GM23248 (cell line): ENCODE measurements at regions not wholly inside any gene's neighbourhood (a gene's known extent, or its start where the extent isn't known, plus 50 kb on each side); places are given as distances from the start of the nearest gene placed in this dataset.

Source experiments
- DNase-seq: peaks from one replicate; pipeline ENCODE4 v3.0.0-alpha.2; 2015
- H2AFZ ChIP-seq: fragments of 200-600 bp; sonication (generic); 2 replicates; pipeline ENCODE4 v1.6.1; 2016; ENCODE audit warnings: antibody characterized with exemption
- H3F3A ChIP-seq: fragments of 200-600 bp; sonication (generic); 2 replicates; pipeline ENCODE4 v1.6.1; 2016; ENCODE audit warnings: mild to moderate bottlenecking, antibody characterized with exemption, mixed run types; ENCODE audit not compliant: insufficient read depth
- H3K27ac ChIP-seq: fragments of 200-600 bp; sonication (generic); 2 replicates; pipeline ENCODE4 v1.5.1; 2016; ENCODE audit warnings: mild to moderate bottlenecking
- H3K27me3 ChIP-seq: fragments of 200-600 bp; sonication (generic); replicated peaks from 2 replicates; pipeline ENCODE4 v1.6.1; 2016; ENCODE audit warnings: mild to moderate bottlenecking; ENCODE audit not compliant: insufficient read depth
- H3K36me3 ChIP-seq: fragments of 200-600 bp; sonication (generic); 2 replicates; pipeline ENCODE4 v1.6.1; 2016; ENCODE audit warnings: low read depth, mild to moderate bottlenecking
- H3K4me1 ChIP-seq: fragments of 200-600 bp; sonication (generic); 2 replicates; pipeline ENCODE4 v1.6.1; 2016; ENCODE audit warnings: mild to moderate bottlenecking; ENCODE audit not compliant: insufficient read depth
- H3K4me2 ChIP-seq: fragments of 200-600 bp; sonication (generic); one replicate; pipeline ENCODE4 v1.6.1; 2016; ENCODE audit warnings: mild to moderate bottlenecking; ENCODE audit not compliant: unreplicated experiment
- H3K4me3 ChIP-seq: fragments of 200-600 bp; sonication (generic); 2 replicates; pipeline ENCODE4 v1.5.1; 2016; ENCODE audit warnings: mild to moderate bottlenecking
- H3K79me2 ChIP-seq: fragments of 200-600 bp; sonication (generic); 2 replicates; pipeline ENCODE4 v1.6.1; 2016; ENCODE audit warnings: mild to moderate bottlenecking; ENCODE audit not compliant: insufficient read depth
- H3K9ac ChIP-seq: fragments of 200-600 bp; sonication (generic); 2 replicates; pipeline ENCODE4 v1.6.1; 2016; ENCODE audit warnings: mild to moderate bottlenecking
- H3K9me2 ChIP-seq: fragments of 200-600 bp; sonication (generic); 2 replicates; pipeline ENCODE4 v1.6.1; 2016; ENCODE audit warnings: mixed run types, mild to moderate bottlenecking, moderate library complexity; ENCODE audit not compliant: insufficient read depth
- H3K9me3 ChIP-seq: fragments of 200-600 bp; sonication (generic); one replicate; pipeline ENCODE4 v1.6.1; 2017; ENCODE audit warnings: low read depth
- H4K20me1 ChIP-seq: fragments of 200-600 bp; sonication (generic); 2 replicates; pipeline ENCODE4 v1.6.0; 2016; ENCODE audit not compliant: insufficient read depth
- EZH2 ChIP-seq: fragments of 200-600 bp; sonication (generic); IDR thresholded peaks from 2 replicates; pipeline ENCODE4 v1.6.1; 2018; ENCODE audit warnings: antibody characterized with exemption, mild to moderate bottlenecking; ENCODE audit not compliant: insufficient read depth, poor library complexity, severe bottlenecking
- EZH2phosphoT487 ChIP-seq: fragments of 200-600 bp; sonication (generic); IDR thresholded peaks from 2 replicates; pipeline ENCODE4 v1.6.1; 2018; ENCODE audit warnings: antibody characterized with exemption, moderate library complexity, mild to moderate bottlenecking, low read depth; ENCODE audit not compliant: insufficient read depth
- WGBS, 2 experiments: methylation state at CpG; one replicate each; pipeline ENCODE4 v1.1.6; 2015 to 2017; ENCODE audit warnings: low lambda C conversion rate in 2 of 2, low coverage in 1 of 2; ENCODE audit errors: missing lambda C conversion rate in 2 of 2; 5-methylcytosine and 5-hydroxymethylcytosine counted together
- in situ Hi-C: fragments of 300-500 bp; cut with MboI; formaldehyde crosslinking; loops from 2 replicates; pipeline ENCODE4 v1.15.0; 2020

- no peak for TF ChIP-seq EZH2
- TF ChIP-seq EZH2phosphoT487 = no peak
- Histone ChIP-seq H3K4me2 (peak overlapping the region; percentile 36), H3K79me2 (no peaks in the 10 kb centered on the region), H3K9me2 (no peaks in the 10 kb centered on the region), H3K9me3 (no peaks in the 10 kb centered on the region), H3K9ac (0 out of 2 replicates have a peak overlapping the region, but pooled peaks have one; percentile 1), H3K36me3 (no peaks in the 10 kb centered on the region), H3F3A (peaks cover 59% of the 10 kb centered on the region), H3K4me1 (peaks cover 69% of the 10 kb centered on the region), H3K27me3 (no peaks in the 10 kb centered on the region), H3K27ac (peak overlapping the region; percentile 80), H3K4me3 (no peak overlapping the region), H2AFZ (no peak overlapping the region), H4K20me1 (no peaks in the 10 kb centered on the region)
- in situ Hi-C loops = no loop called here
- WGBS, 2 experiments = 50 to 51% methylated on average over 3 of the region's 3 CpGs
- peak; percentile 51 for DNase-seq
Measured at GRCh38 chr13:33636955-33637670, 180.8 kb upstream of the RFC3 start.

GRCh38 chr13:33637978-33638743 is 179.8 kb upstream of the RFC3 start:
- in situ Hi-C loops = no loop called here
- TF ChIP-seq EZH2 (no peak), EZH2phosphoT487 (no peak)
- no peaks in the 10 kb centered on the region for H3K36me3 ChIP-seq

GRCh38 chr13:33639158-33639557 is 178.8 kb upstream of the RFC3 start:
- in situ Hi-C loops = no loop called here
- 0% methylated on average over 3 of the region's 3 CpGs for WGBS, 2 experiments

More at GRCh38 chr13:33637978-33638743, 179.8 kb upstream of the RFC3 start:
- H3K9ac ChIP-seq = peak overlapping the region; percentile 40
- peak; percentile 92 for DNase-seq
- WGBS, 2 experiments = 38 to 45% methylated on average over 3 of the region's 3 CpGs
- H3K9me3 ChIP-seq = no peaks in the 10 kb centered on the region
- H3K4me2 ChIP-seq = peak overlapping the region; percentile 56
- no peak overlapping the region for H2AFZ ChIP-seq
- peaks cover 80% of the 10 kb centered on the region for H3K4me1 ChIP-seq
- H3F3A ChIP-seq = peaks cover 69% of the 10 kb centered on the region
- H3K79me2 ChIP-seq = no peaks in the 10 kb centered on the region
- H3K4me3 ChIP-seq = no peak overlapping the region
- peak overlapping the region; percentile 80 for H3K27ac ChIP-seq
- no peaks in the 10 kb centered on the region for H3K27me3 ChIP-seq
- no peaks in the 10 kb centered on the region for H3K9me2 ChIP-seq
- H4K20me1 ChIP-seq = no peaks in the 10 kb centered on the region

GRCh38 chr13:33639626-33640080 is 178.3 kb upstream of the RFC3 start:
- Histone ChIP-seq H3K9me3 (no peaks in the 10 kb centered on the region), H3K79me2 (no peaks in the 10 kb centered on the region), H3K9ac (no peak overlapping the region), H2AFZ (no peak overlapping the region), H3K36me3 (no peaks in the 10 kb centered on the region), H3K4me3 (no peak overlapping the region), H4K20me1 (no peaks in the 10 kb centered on the region), H3K27ac (peak overlapping the region; percentile 80), H3K4me1 (peaks cover 80% of the 10 kb centered on the region), H3K4me2 (peak overlapping the region; percentile 10), H3K27me3 (no peaks in the 10 kb centered on the region), H3K9me2 (no peaks in the 10 kb centered on the region), H3F3A (peaks cover 83% of the 10 kb centered on the region)
- TF ChIP-seq EZH2phosphoT487 (no peak), EZH2 (no peak)
- DNase-seq = peak; percentile 9
- WGBS, 2 experiments = 88 to 89% methylated on average over 4 of the region's 4 CpGs
- in situ Hi-C loops = no loop called here

More at GRCh38 chr13:33639158-33639557, 178.8 kb upstream of the RFC3 start:
- no peak for TF ChIP-seq EZH2phosphoT487
- TF ChIP-seq EZH2 = no peak
- Histone ChIP-seq H2AFZ (no peak overlapping the region), H3K9me2 (no peaks in the 10 kb centered on the region), H3F3A (peaks cover 78% of the 10 kb centered on the region), H3K27me3 (no peaks in the 10 kb centered on the region), H3K9me3 (no peaks in the 10 kb centered on the region), H3K27ac (peak overlapping the region; percentile 80), H3K79me2 (no peaks in the 10 kb centered on the region), H4K20me1 (no peaks in the 10 kb centered on the region), H3K4me2 (peak overlapping the region; percentile 10), H3K4me1 (peaks cover 80% of the 10 kb centered on the region), H3K36me3 (no peaks in the 10 kb centered on the region), H3K4me3 (no peak overlapping the region), H3K9ac (no peak overlapping the region)
- peak; percentile 94 for DNase-seq
